Small intestine (tissue), 7 donors: ENCODE measurements at regions not wholly inside any gene's neighbourhood (a gene's known extent, or its start where the extent isn't known, plus 50 kb on each side); places are given as distances from the start of the nearest gene placed in this dataset.
"Not testable (repeated sequence)": the region's sequence is repeated elsewhere in the genome, so short reads cannot be mapped to it uniquely, and the experiment has no call there.

Experiments
- DNase-seq, 2 donors: peaks; one replicate each; pipeline versions ENCODE4 v3.0.0 to v3.0.0-alpha.2; 2013
- FAIRE-seq: peaks from 2 replicates; lab custom pipeline; 2012; peaks lifted over from hg19 to GRCh38; lab: Jason Lieb, UNC
- H3K27ac ChIP-seq, 3 donors: one replicate each; pipeline ENCODE4 v1.5.1; 2013; ENCODE audit warnings: low read length in 2 of 3, mild to moderate bottlenecking in 2 of 3, control low read depth in 1 of 3, inconsistent platforms in 1 of 3, low read depth in 1 of 3, moderate library complexity in 1 of 3
- H3K27me3 ChIP-seq, 3 donors: one replicate each; pipeline ENCODE4 v1.6.1; 2013; ENCODE audit warnings: low read length in 3 of 3, inconsistent platforms in 1 of 3; ENCODE audit not compliant: control insufficient read depth in 3 of 3, insufficient read depth in 3 of 3
- H3K36me3 ChIP-seq, 3 donors: one replicate each; pipeline ENCODE4 v1.6.1; 2013; ENCODE audit warnings: low read length in 3 of 3, inconsistent platforms in 1 of 3, low read depth in 1 of 3, mild to moderate bottlenecking in 1 of 3, moderate library complexity in 1 of 3; ENCODE audit not compliant: control insufficient read depth in 3 of 3, insufficient read depth in 2 of 3
- H3K4me1 ChIP-seq, 3 donors: one replicate each; pipeline ENCODE4 v1.6.1; 2013; ENCODE audit warnings: low read length in 2 of 3, inconsistent platforms in 1 of 3, low read depth in 1 of 3, mild to moderate bottlenecking in 1 of 3, moderate library complexity in 1 of 3; ENCODE audit not compliant: control insufficient read depth in 3 of 3, insufficient read depth in 2 of 3
- H3K4me3 ChIP-seq, 3 donors: one replicate each; pipeline ENCODE4 v1.5.1; 2013; ENCODE audit warnings: low read length in 3 of 3, control low read depth in 1 of 3, inconsistent platforms in 1 of 3, low read depth in 1 of 3, mild to moderate bottlenecking in 1 of 3, moderate library complexity in 1 of 3
- H3K9me3 ChIP-seq, 2 donors: one replicate each; pipeline ENCODE4 v1.6.1; 2013; ENCODE audit warnings: low read depth in 1 of 2, low read length in 1 of 2; ENCODE audit not compliant: control insufficient read depth in 2 of 2, insufficient read depth in 1 of 2
- WGBS, 3 donors: extraction: QIAGEN DNeasy Blood & Tissue Kit; methylation state at CpG; one replicate each; pipeline ENCODE4 v1.1.7; 2013; 5-methylcytosine and 5-hydroxymethylcytosine counted together
- donor health status: healthy with polysubstance abuse.
- donor health status: control.
- donor health status: control.
- donor health status: Bipolar disorder and iron deficiency.
- donor health status: healthy.

DNA sequence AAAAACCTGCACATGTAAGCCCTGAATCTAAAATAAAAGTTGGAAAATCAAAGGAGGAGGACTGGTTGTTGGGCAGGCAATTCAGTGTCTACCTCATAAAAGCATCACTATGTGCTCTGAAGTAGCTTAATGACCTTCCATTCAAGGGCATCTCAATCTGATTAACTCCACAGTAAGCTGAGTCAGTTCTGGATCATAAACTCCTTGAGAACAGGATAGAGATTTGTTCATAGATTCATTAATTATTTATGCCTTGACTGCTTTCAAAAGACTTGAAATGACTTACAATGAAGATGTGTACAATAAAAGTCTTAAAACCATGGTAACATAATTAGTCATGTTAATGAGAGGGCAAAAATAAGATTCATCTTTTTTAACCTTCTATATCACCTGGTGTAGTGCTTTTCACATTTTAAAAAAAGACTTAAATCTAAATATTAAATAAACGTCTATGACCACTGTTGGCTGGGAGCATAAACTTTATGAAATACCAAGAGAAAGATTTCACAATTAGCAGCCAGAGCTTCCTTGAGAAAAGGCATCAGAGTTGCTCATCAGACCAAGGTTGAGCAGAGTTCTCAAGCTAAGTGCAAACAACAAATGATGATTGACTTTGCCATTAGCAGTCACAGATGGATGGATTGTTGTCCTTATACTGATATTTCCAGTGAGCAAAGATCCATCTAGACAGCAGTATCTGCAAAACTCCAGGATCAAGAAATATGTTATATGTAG, 237.3 kb upstream of the THUMPD2 start:
- Histone ChIP-seq H3K27me3 (no peaks in the 10 kb centered on the region), H3K36me3 (no peaks in the 10 kb centered on the region), H3K9me3 (peaks cover 0 to 8% of the 10 kb centered on the region in 2 donors), H3K4me3 (no peak overlapping the region), H3K4me1 (no peaks in the 10 kb centered on the region), H3K27ac (no peak overlapping the region)
- DNase-seq (no peak), FAIRE-seq (no peak)
- WGBS, 3 donors, result 53 to 73% (median 59%) methylated on average over 1 of the region's 1 CpG

DNA sequence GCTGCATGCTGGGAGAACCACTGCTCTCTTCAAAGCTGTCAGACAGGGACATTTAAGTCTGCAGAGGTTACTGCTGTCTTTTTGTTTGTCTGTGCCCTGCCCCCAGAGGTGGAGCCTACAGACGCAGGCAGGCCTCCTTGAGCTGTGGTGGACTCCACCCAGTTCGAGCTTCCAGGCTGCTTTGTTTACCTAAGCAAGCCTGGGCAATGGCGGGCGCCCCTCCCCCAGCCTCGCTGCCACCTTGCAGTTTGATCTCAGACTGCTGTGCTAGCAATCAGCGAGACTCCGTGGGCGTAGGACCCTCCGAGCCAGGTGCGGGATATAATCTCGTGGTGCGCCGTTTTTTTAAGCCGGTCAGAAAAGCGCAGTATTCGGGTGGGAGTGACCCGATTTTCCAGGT, 234.9 kb upstream of the THUMPD2 start:
- WGBS, 3 donors, result 86 to 90% (median 90%) methylated on average over 7 to 15 of the region's 17 CpGs
- not testable (repeated sequence) for FAIRE-seq, H3K9me3 ChIP-seq, H3K4me1 ChIP-seq, DNase-seq, H3K27ac ChIP-seq, H3K4me3 ChIP-seq, H3K27me3 ChIP-seq, H3K36me3 ChIP-seq

- Histone ChIP-seq H3K27ac (no peak overlapping the region), H3K27me3 (no peaks in the 10 kb centered on the region), H3K4me1 (no peaks in the 10 kb centered on the region), H3K9me3 (no peaks in the 10 kb centered on the region), H3K4me3 (no peak overlapping the region), H3K36me3 (no peaks in the 10 kb centered on the region)
- WGBS, 3 donors, result 53 to 77% (median 53%) methylated on average over 1 of the region's 1 CpG
- FAIRE-seq (no peak), DNase-seq (no peak)
Measured at GRCh38 chr2:40004336-40004735, 225.3 kb upstream of the THUMPD2 start.

- 89 to 93% (median 90%) methylated on average over 3 of the region's 3 CpGs for WGBS, 3 donors
- Histone ChIP-seq H3K4me1 (no peaks in the 10 kb centered on the region), H3K36me3 (no peaks in the 10 kb centered on the region), H3K4me3 (no peak overlapping the region), H3K27me3 (no peaks in the 10 kb centered on the region), H3K9me3 (no peaks in the 10 kb centered on the region), H3K27ac (no peak overlapping the region)
- no peak for DNase-seq
- FAIRE-seq, result no peak
Measured at GRCh38 chr2:40002339-40002738, 223.3 kb upstream of the THUMPD2 start.

- no peaks in the 10 kb centered on the region for H3K9me3 ChIP-seq
- H3K36me3 ChIP-seq, result no peaks in the 10 kb centered on the region
- no peaks in the 10 kb centered on the region for H3K4me1 ChIP-seq
- no peaks in the 10 kb centered on the region for H3K27me3 ChIP-seq
- no peak for DNase-seq
- FAIRE-seq, result no peak
- H3K27ac ChIP-seq, result no peak overlapping the region
- WGBS, 3 donors, result 90 to 96% (median 92%) methylated on average over 4 of the region's 4 CpGs
- H3K4me3 ChIP-seq, result no peak overlapping the region
Measured at GRCh38 chr2:39999864-40000263, 220.8 kb upstream of the THUMPD2 start.

GRCh38 chr2:39998617-39999016, 219.6 kb upstream of the THUMPD2 start:
- Histone ChIP-seq H3K9me3 (no peaks in the 10 kb centered on the region), H3K4me3 (no peak overlapping the region), H3K36me3 (no peaks in the 10 kb centered on the region), H3K27me3 (no peaks in the 10 kb centered on the region), H3K27ac (no peak overlapping the region), H3K4me1 (no peaks in the 10 kb centered on the region)
- FAIRE-seq, result no peak
- DNase-seq, result no peak
- WGBS, 3 donors, result 87 to 91% (median 88%) methylated on average over 2 of the region's 2 CpGs

DNA sequence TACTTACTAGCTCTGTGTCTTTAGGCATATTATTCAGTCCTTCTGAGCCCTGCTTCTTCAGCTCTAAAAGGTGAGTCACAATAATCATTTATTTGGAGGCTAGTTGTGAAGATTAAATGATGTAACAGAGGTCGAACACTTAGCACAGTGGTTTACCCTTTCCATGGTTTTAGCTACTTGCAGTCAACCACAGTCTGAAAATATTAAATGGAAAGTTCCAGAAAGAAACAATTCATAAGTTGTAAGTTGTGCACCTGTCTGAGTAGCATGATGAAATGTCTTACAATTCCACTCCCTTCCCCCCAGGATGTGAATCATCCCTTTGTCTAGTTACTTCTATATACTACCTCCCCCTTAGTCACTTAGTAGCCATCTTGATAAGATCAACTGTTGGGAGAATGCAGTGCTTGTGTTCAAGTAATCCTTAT, 217.6 kb upstream of the THUMPD2 start:
- H3K27me3 ChIP-seq, result no peaks in the 10 kb centered on the region
- H3K36me3 ChIP-seq, result no peaks in the 10 kb centered on the region
- H3K4me1 ChIP-seq, result no peaks in the 10 kb centered on the region
- FAIRE-seq, result no peak
- no peak overlapping the region for H3K27ac ChIP-seq
- 11 to 48% (median 24%) methylated on average over 1 of the region's 1 CpG for WGBS, 3 donors
- H3K9me3 ChIP-seq, result no peaks in the 10 kb centered on the region
- no peak overlapping the region for H3K4me3 ChIP-seq
- peak; percentile 32 to 69 for DNase-seq

- Histone ChIP-seq H3K27me3 (no peaks in the 10 kb centered on the region), H3K4me1 (no peaks in the 10 kb centered on the region), H3K4me3 (no peak overlapping the region), H3K36me3 (no peaks in the 10 kb centered on the region), H3K9me3 (no peaks in the 10 kb centered on the region), H3K27ac (no peak overlapping the region)
- FAIRE-seq (no peak), DNase-seq (no peak)
- 80 to 90% (median 84%) methylated on average over 3 of the region's 3 CpGs for WGBS, 3 donors
Measured at GRCh38 chr2:39995005-39995737, 216.1 kb upstream of the THUMPD2 start.
